Lung (tissue), 11 donors: ENCODE measurements at regions not wholly inside any gene's neighbourhood (a gene's known extent, or its start where the extent isn't known, plus 50 kb on each side); places are given as distances from the start of the nearest gene placed in this dataset.

ENCODE experiments used
- ATAC-seq: fragments of 200-7000 bp; cut with Tn5 transposase; one replicate; pipeline ENCODE4 v1.9.1; 2020; ENCODE audit warnings: moderate number of reproducible peaks; ENCODE audit not compliant: insufficient read depth, low FRiP score
- DNase-seq, 3 donors: peaks; one replicate each; pipeline ENCODE4 v3.0.0-alpha.2; 2013 to 2017
- H3K27ac ChIP-seq, 2 donors: one replicate each; pipeline ENCODE4 v1.5.1; 2013; ENCODE audit warnings: mild to moderate bottlenecking in 2 of 2, moderate library complexity in 2 of 2, control low read depth in 1 of 2, inconsistent platforms in 1 of 2, low read depth in 1 of 2, low read length in 1 of 2
- H3K27me3 ChIP-seq, 3 donors: one replicate each; pipeline ENCODE4 v1.5.1; 2013; ENCODE audit warnings: low read length in 2 of 3; ENCODE audit not compliant: control insufficient read depth in 3 of 3, insufficient read depth in 3 of 3
- H3K36me3 ChIP-seq, 4 donors: one replicate each; pipeline ENCODE4 v1.5.1; 2013; ENCODE audit warnings: low read length in 4 of 4, mild to moderate bottlenecking in 1 of 4, moderate library complexity in 1 of 4; ENCODE audit not compliant: control insufficient read depth in 4 of 4, insufficient read depth in 4 of 4
- H3K4me1 ChIP-seq, 5 donors: one replicate each; pipeline ENCODE4 v1.5.1; 2013; ENCODE audit warnings: low read length in 5 of 5, mild to moderate bottlenecking in 2 of 5, moderate library complexity in 1 of 5; ENCODE audit not compliant: control insufficient read depth in 5 of 5, insufficient read depth in 5 of 5
- H3K4me3 ChIP-seq: one replicate; pipeline ENCODE4 v1.5.1; 2013; ENCODE audit warnings: mild to moderate bottlenecking, control low read depth, moderate library complexity
- H3K9ac ChIP-seq, 2 donors: one replicate each; pipeline ENCODE4 v1.5.1; 2013; ENCODE audit warnings: low read length in 2 of 2, control low read depth in 1 of 2; ENCODE audit not compliant: insufficient read depth in 1 of 2
- H3K9me3 ChIP-seq, 4 donors: one replicate each; pipeline ENCODE4 v1.5.1; 2013; ENCODE audit warnings: low read length in 3 of 4, mild to moderate bottlenecking in 1 of 4, moderate library complexity in 1 of 4; ENCODE audit not compliant: control insufficient read depth in 4 of 4, insufficient read depth in 3 of 4
- WGBS, 2 donors: extraction: QIAGEN DNeasy Blood & Tissue Kit; methylation state at CpG; one replicate each; pipeline ENCODE4 v1.1.7; 2013; 5-methylcytosine and 5-hydroxymethylcytosine counted together
- TF ChIP-seq, protein P1 (sequence below): IDR thresholded peaks from 2 replicates; pipeline ENCODE4 v1.5.1; 2012; ENCODE audit warnings: mild to moderate bottlenecking; ENCODE audit errors: control extremely low read depth, extremely low read depth
- donor health status: control.
- donor health status: control.
- donor health status: Bipolar disorder and iron deficiency.
- donor health status: healthy.
- donor health status: DM: yes; HTN: yes; CAD: no.

DNA sequence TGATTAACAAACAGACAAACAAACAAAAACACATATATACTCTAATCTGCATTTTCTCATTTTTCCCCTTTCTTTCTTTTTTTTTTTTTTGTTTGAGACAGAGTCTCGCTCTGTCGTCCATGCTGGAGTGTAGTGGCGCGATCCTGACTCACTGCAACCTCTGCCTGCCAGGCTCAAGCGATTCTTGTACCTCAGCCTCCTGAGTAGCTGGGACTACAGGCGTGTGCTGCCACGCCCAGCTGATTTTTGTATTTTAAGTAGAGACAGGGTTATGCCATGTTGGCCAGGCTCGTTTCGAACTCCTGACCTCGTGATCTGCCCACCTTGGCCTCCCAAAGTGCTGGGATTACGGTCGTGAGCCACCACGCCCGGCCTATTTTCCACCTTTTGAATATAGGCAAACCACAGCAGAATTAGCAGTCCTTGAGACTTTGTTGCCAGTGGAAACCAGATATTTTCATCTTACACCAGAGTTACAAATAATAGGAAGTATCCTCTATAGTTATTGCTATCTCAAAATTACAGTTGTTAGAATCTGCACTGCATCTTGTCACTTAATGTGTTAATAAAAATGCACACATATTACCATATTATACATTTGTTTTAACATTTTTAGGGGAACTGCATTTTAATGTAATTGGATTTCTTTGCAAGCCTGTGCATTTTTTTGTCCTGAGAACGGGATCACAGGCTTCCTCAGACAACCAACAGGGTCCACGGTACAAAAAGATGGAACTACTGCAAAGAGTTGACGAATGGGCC lies 208.2 kb upstream of the ZNF217 start:
- TF ChIP-seq, protein P1, sequence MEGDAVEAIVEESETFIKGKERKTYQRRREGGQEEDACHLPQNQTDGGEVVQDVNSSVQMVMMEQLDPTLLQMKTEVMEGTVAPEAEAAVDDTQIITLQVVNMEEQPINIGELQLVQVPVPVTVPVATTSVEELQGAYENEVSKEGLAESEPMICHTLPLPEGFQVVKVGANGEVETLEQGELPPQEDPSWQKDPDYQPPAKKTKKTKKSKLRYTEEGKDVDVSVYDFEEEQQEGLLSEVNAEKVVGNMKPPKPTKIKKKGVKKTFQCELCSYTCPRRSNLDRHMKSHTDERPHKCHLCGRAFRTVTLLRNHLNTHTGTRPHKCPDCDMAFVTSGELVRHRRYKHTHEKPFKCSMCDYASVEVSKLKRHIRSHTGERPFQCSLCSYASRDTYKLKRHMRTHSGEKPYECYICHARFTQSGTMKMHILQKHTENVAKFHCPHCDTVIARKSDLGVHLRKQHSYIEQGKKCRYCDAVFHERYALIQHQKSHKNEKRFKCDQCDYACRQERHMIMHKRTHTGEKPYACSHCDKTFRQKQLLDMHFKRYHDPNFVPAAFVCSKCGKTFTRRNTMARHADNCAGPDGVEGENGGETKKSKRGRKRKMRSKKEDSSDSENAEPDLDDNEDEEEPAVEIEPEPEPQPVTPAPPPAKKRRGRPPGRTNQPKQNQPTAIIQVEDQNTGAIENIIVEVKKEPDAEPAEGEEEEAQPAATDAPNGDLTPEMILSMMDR, result no peak
- WGBS, 2 donors, result 87 to 93% methylated on average over 17 of the region's 17 CpGs
- Histone ChIP-seq H3K27ac (no peak overlapping the region), H3K27me3 (no peaks in the 10 kb centered on the region), H3K4me1 (no peaks in the 10 kb centered on the region), H3K9me3 (no peaks in the 10 kb centered on the region), H3K36me3 (no peaks in the 10 kb centered on the region), H3K4me3 (no peak overlapping the region), H3K9ac (no peak overlapping the region)
- ATAC-seq (no peak), DNase-seq (no peak)

DNA sequence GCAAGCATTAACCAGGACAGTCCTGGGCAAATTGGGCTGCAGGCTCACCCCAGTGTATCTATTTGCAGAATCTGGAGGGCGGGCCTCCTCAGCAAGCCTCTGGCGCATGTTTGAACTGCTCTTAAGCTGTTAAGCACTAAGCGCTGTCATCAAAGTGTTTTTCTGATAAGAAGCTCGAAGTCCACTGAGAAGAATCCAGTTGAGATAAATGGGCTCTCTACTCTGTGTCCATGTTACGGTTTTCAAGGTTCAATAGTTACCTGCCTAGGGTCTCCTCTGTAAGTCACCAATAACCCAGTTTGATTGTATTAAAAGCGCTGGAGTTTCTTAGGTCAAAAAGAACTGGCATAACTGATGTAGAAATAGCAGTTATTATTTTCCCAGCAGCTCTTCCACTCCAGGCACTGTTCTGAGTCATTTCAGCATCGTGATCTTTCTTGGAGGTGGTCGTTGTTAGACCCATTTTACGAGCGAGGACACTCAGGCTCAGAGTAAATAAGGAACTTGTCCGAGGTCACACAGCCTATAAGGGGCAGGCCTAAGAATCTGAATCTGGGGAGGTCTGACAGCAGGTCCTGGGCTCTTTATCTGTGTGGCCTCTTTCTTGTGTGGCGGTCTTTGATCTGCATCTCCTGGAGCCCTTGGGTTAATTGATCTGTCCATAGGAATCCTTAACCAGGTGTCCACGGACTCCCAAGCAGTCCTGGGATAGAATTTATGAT lies 207.4 kb upstream of the ZNF217 start:
- 75 to 85% methylated on average over 13 of the region's 13 CpGs for WGBS, 2 donors
- TF ChIP-seq, protein P1, result no peak
- Histone ChIP-seq H3K27ac (no peak overlapping the region), H3K9me3 (no peaks in the 10 kb centered on the region), H3K4me1 (no peaks in the 10 kb centered on the region), H3K27me3 (no peaks in the 10 kb centered on the region), H3K9ac (no peak overlapping the region), H3K36me3 (no peaks in the 10 kb centered on the region), H3K4me3 (no peak overlapping the region)
- no peak for ATAC-seq
- DNase-seq, result peak in 2 of 3 donors; percentile 29 to 57

DNA sequence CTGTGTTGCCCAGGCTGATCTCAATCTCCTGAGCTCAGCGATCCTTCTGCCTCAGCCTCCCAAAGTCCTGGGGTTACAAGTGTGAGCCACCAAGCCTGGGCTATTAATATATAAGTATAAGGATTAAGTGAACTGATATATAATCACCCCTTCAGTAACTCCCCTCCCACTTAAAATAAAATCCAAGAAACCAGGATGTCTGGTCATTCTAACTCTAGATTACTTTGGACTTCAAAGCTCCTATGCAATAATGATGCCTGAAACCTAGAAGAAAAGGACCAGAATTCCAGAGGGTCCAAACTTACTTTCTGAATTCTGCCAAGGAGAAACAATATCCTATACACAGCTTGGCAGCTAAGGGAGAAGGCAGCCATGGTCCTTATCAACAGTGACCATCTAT lies 206.8 kb upstream of the ZNF217 start:
- Histone ChIP-seq H3K27me3 (no peaks in the 10 kb centered on the region), H3K9me3 (no peaks in the 10 kb centered on the region), H3K4me3 (no peak overlapping the region), H3K36me3 (no peaks in the 10 kb centered on the region), H3K27ac (no peak overlapping the region), H3K4me1 (no peaks in the 10 kb centered on the region), H3K9ac (no peak overlapping the region)
- 91 to 94% methylated on average over 1 of the region's 1 CpG for WGBS, 2 donors
- TF ChIP-seq, protein P1, result no peak
- no peak for DNase-seq
- ATAC-seq, result no peak
